ENCODE measurements at regions not wholly inside any gene's neighbourhood (a gene's known extent, or its start where the extent isn't known, plus 50 kb on each side); places are given as distances from the start of the nearest gene placed in this dataset.

DNA sequence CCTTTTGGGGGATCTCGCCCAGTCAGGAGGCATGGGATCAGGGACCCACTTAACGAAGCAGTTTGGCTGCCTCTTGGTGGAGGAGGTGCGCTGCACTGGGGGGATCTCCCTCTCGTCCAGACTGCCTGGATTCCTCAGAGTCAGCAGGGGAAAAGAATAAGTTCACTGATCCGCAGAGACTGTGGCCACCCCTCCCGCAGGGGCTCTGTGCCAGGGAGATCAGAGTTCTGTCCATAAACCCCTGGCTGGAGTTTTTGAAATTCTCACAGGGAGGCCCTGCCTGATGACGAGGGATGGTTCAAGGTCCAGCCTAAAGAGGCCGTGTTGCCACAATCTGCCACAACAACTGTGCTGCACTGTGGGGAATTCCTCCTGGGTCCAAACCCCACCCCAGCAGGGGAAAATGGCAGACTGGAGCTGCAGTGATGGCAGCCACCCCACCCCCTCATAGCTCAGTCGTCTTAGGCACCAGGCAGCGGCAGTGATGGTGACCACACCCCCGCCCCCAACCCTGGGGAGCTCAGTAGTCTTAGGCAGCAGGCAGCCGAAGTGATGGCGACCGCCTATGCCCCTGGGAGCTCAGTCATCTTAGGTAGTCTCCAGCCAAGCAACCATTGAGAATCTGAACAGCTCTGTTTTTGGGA is 273.8 kb upstream of the USP25 start (continued):
- TF ChIP-seq, protein P1, sequence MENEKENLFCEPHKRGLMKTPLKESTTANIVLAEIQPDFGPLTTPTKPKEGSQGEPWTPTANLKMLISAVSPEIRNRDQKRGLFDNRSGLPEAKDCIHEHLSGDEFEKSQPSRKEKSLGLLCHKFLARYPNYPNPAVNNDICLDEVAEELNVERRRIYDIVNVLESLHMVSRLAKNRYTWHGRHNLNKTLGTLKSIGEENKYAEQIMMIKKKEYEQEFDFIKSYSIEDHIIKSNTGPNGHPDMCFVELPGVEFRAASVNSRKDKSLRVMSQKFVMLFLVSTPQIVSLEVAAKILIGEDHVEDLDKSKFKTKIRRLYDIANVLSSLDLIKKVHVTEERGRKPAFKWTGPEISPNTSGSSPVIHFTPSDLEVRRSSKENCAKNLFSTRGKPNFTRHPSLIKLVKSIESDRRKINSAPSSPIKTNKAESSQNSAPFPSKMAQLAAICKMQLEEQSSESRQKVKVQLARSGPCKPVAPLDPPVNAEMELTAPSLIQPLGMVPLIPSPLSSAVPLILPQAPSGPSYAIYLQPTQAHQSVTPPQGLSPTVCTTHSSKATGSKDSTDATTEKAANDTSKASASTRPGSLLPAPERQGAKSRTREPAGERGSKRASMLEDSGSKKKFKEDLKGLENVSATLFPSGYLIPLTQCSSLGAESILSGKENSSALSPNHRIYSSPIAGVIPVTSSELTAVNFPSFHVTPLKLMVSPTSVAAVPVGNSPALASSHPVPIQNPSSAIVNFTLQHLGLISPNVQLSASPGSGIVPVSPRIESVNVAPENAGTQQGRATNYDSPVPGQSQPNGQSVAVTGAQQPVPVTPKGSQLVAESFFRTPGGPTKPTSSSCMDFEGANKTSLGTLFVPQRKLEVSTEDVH (IDR thresholded peaks at IDR 0.05; ENCODE audit: low read depth, partially characterized antibody): no peak
- TF ChIP-seq SMAD5 (IDR thresholded peaks at IDR 0.05; ENCODE audit: low read depth) (no peak), CHD1 (IDR thresholded peaks at IDR 0.05; ENCODE audit: low read depth, low read length) (no peak), CTCF (IDR thresholded peaks at IDR 0.05 in 2 of 3, conservative IDR thresholded peaks at IDR 0.05 in 1 of 3; ENCODE audit: control insufficient read depth in 2 of 3, extremely low read depth in 1 of 3, insufficient read depth in 1 of 3, low read depth in 3 of 3, low read length in 3 of 3) (no peak)

DNA sequence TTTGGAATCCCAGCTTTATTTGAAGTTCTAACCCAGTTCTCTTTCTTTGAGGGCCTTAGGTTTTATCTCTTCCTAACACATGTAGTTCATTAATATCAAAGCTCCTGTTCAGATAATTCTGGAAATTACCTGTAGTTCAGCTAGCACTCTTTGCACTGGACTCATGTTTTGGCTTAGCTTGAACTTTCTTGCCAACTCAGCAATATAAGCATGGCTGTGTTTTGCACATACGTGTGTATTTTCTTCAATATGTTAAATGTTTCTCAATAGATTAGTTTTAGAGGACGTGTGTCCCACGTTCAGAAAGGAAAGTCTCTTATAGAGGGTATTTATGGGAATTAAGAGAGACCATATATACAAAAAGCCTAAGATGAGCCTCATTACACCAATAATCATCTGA is 271.8 kb upstream of the USP25 start:
- SMC1A ChIA-PET (ENCODE audit: uncharacterized antibody, unreplicated experiment): interaction anchor here (0.6 to 1.0 kb wide), 3 partner anchors 11 to 17 kb away, joined by 3 to 4 read pairs (median 3); no protein-coding TSS in a partner anchor
- RAD21 ChIA-PET (ENCODE audit: unreplicated experiment): interaction anchor here (1.6 kb wide), 1 partner anchor 22 kb away, joined by 3 read pairs; no protein-coding TSS in a partner anchor
- DNase-seq (ENCODE audit: low read depth, low spot score) (no peak), ATAC-seq (no peak), FAIRE-seq (no peak)
- BruUV-seq (replicated peaks): no TSS peak
- Histone ChIP-seq H3K4me1 (ENCODE audit: control insufficient read depth, insufficient read depth, low read length) (no peaks in the 10 kb centered on the region), H3K4me2 (ENCODE audit: control insufficient read depth, insufficient read depth) (no peak overlapping the region), H4K20me1 (ENCODE audit: control insufficient read depth, insufficient read depth) (no peaks in the 10 kb centered on the region), H3K4me3 (no peak overlapping the region), H3K27ac (ENCODE audit: control insufficient read depth, insufficient read depth) (no peak overlapping the region), H2AFZ (ENCODE audit: control insufficient read depth, low read depth, low read length) (no peak overlapping the region), H3K36me3 (ENCODE audit: control insufficient read depth in 2 of 2, insufficient read depth in 2 of 2, low read length in 1 of 2) (no peaks in the 10 kb centered on the region), H3K9me3 (replicated peaks; ENCODE audit: control insufficient read depth, insufficient read depth, low read length) (no peaks in the 10 kb centered on the region), H3K27me3 (replicated peaks in 1 of 2; ENCODE audit: control insufficient read depth in 2 of 2, insufficient read depth in 2 of 2, low read length in 1 of 2) (no peaks in the 10 kb centered on the region; a peak in 1 of 4 replicates), H3K79me2 (ENCODE audit: control insufficient read depth, insufficient read depth, low read length) (no peaks in the 10 kb centered on the region), H3K9ac (ENCODE audit: control insufficient read depth, insufficient read depth, low read length) (no peak overlapping the region)
- POLR2A ChIA-PET: no interaction called here
- intact Hi-C loops (cut with micrococcal nuclease; ENCODE audit: unreplicated experiment) (no loop called here), in situ Hi-C loops (cut with MboI) (no loop called here)
- CTCF ChIA-PET: no interaction called here
- 1% methylated on average over 3 of the region's 3 CpGs for WGBS (ENCODE audit: insufficient coverage, insufficient replicate concordance, low lambda C conversion rate, missing lambda C conversion rate)
- TF ChIP-seq CHD1 (IDR thresholded peaks at IDR 0.05; ENCODE audit: low read depth, low read length): no peak
- no peak for TF ChIP-seq MTA3 (IDR thresholded peaks at IDR 0.05; ENCODE audit: borderline replicate concordance, low read length)
- TF ChIP-seq, protein P2, sequence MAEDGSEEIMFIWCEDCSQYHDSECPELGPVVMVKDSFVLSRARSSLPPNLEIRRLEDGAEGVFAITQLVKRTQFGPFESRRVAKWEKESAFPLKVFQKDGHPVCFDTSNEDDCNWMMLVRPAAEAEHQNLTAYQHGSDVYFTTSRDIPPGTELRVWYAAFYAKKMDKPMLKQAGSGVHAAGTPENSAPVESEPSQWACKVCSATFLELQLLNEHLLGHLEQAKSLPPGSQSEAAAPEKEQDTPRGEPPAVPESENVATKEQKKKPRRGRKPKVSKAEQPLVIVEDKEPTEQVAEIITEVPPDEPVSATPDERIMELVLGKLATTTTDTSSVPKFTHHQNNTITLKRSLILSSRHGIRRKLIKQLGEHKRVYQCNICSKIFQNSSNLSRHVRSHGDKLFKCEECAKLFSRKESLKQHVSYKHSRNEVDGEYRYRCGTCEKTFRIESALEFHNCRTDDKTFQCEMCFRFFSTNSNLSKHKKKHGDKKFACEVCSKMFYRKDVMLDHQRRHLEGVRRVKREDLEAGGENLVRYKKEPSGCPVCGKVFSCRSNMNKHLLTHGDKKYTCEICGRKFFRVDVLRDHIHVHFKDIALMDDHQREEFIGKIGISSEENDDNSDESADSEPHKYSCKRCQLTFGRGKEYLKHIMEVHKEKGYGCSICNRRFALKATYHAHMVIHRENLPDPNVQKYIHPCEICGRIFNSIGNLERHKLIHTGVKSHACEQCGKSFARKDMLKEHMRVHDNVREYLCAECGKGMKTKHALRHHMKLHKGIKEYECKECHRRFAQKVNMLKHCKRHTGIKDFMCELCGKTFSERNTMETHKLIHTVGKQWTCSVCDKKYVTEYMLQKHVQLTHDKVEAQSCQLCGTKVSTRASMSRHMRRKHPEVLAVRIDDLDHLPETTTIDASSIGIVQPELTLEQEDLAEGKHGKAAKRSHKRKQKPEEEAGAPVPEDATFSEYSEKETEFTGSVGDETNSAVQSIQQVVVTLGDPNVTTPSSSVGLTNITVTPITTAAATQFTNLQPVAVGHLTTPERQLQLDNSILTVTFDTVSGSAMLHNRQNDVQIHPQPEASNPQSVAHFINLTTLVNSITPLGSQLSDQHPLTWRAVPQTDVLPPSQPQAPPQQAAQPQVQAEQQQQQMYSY (CRISPR knock-in tag; IDR thresholded peaks at IDR 0.05): no peak
- TF ChIP-seq CHD4 (IDR thresholded peaks at IDR 0.05): no peak
- no peak for TF ChIP-seq RB1 (IDR thresholded peaks at IDR 0.05; ENCODE audit: borderline replicate concordance)
- TF ChIP-seq ATF7 (IDR thresholded peaks at IDR 0.05; ENCODE audit: low read depth): no peak
- no peak for TF ChIP-seq RCOR1 (conservative IDR thresholded peaks at IDR 0.05; ENCODE audit: low read depth, low read length)
